OCI-LY1 (cell line): ENCODE measurements at regions not wholly inside any gene's neighbourhood (a gene's known extent, or its start where the extent isn't known, plus 50 kb on each side); places are given as distances from the start of the nearest gene placed in this dataset.

Experiments used
- EZH2 ChIP-seq: fragments of 200-600 bp; sonication (generic), shearing (Covaris generic); IDR thresholded peaks from 2 replicates; pipeline ENCODE4 v1.8.0; 2017; ENCODE audit warnings: borderline replicate concordance, mixed run types, mild to moderate bottlenecking, antibody characterized with exemption, low read length, moderate library complexity, mixed read lengths
- TF ChIP-seq, protein P1 (sequence below): fragments of 200-600 bp; sonication (generic), shearing (Covaris generic); IDR thresholded peaks from 2 replicates; pipeline ENCODE4 v1.5.1; 2017; ENCODE audit warnings: mild to moderate bottlenecking, antibody characterized with exemption, low read length, moderate library complexity, mixed read lengths

DNA sequence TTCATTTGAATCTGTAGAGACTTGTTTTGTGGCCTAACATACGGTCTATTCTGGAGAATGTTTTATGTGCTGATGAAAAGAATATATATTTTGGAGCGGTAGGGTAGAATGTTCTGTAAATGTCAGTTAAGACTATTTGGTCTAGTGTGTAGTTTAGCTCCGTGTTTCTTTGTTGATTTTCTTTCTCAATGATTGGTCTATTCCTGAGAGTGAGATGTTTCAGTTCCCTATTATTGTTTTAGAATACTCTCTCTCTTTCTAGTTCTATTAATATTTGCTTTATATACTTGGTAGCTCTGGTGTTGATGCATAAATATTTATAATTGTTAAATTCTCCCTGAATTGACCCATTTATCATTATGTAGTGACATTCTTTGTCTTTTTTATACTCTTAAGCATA lies 236.5 kb downstream of the GLUD2 start:
- TF ChIP-seq, protein P1, sequence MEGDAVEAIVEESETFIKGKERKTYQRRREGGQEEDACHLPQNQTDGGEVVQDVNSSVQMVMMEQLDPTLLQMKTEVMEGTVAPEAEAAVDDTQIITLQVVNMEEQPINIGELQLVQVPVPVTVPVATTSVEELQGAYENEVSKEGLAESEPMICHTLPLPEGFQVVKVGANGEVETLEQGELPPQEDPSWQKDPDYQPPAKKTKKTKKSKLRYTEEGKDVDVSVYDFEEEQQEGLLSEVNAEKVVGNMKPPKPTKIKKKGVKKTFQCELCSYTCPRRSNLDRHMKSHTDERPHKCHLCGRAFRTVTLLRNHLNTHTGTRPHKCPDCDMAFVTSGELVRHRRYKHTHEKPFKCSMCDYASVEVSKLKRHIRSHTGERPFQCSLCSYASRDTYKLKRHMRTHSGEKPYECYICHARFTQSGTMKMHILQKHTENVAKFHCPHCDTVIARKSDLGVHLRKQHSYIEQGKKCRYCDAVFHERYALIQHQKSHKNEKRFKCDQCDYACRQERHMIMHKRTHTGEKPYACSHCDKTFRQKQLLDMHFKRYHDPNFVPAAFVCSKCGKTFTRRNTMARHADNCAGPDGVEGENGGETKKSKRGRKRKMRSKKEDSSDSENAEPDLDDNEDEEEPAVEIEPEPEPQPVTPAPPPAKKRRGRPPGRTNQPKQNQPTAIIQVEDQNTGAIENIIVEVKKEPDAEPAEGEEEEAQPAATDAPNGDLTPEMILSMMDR: no peak
- no peak for TF ChIP-seq EZH2
